Peyer's patch (tissue), 4 donors: ENCODE measurements at regions not wholly inside any gene's neighbourhood (a gene's known extent, or its start where the extent isn't known, plus 50 kb on each side); places are given as distances from the start of the nearest gene placed in this dataset.

Experiments
- POLR2A ChIP-seq, 2 donors: fragments of 450-650 bp; IDR thresholded peaks; one replicate each; pipeline ENCODE4 v1.5.1; 2017; ENCODE audit warnings: antibody characterized with exemption in 2 of 2, mild to moderate bottlenecking in 2 of 2, moderate library complexity in 2 of 2
- TF ChIP-seq, protein P1 (sequence below), 6 experiments: fragments of 450-650 bp in 4 of 6; fragments of 200-600 bp in 2 of 6; sonication (generic) in 1 of 6; IDR thresholded peaks; one replicate each; pipeline ENCODE4 v1.5.1; 2017 to 2019; ENCODE audit warnings: antibody characterized with exemption in 6 of 6, mild to moderate bottlenecking in 3 of 6, moderate library complexity in 1 of 6

DNA sequence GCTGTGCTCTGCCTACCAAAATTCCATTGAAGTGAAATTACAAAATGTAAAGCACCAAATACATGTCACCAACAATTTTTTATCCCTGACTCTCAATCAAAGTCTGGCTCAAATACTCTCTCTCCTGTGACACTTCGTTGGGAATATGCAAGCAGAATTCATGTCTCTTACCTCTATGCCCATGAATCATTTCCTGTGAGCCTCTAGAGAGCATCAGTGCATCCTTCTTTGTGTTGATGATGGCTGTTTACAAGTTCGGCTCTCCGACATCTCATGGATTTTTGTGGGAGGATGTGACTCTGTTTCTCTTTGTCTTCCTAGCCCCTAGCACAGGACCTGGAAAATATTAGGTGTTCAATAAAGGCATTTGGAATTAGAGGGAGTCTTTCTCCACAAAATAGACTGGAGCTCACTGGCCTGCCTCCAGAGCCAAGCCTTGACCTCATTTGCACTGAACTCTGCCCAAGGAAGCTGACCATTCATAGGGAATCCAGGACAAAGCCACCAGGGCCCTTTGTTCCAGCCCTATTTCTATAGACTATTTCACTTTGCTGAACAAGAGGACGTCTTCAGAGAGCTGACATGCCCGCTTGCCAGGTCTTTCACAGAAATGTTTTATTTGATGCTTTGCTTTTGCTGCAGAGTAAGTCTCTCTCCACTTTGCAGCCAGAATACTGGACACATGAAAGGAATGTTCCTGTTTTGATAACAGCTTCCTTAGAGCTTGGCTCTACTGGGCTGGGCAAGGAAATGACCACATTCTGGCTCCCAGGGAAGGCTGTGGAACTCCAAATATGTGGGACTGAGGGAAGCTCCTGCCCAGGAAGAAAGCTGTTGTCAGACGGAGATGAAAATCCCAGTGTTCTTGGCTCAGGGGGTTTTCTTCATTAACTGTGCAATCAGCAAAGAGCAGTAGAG lies 194.5 kb upstream of the CDYL start:
- TF ChIP-seq POLR2A (IDR thresholded peaks at IDR 0.05), result no peak
- TF ChIP-seq, protein P1, sequence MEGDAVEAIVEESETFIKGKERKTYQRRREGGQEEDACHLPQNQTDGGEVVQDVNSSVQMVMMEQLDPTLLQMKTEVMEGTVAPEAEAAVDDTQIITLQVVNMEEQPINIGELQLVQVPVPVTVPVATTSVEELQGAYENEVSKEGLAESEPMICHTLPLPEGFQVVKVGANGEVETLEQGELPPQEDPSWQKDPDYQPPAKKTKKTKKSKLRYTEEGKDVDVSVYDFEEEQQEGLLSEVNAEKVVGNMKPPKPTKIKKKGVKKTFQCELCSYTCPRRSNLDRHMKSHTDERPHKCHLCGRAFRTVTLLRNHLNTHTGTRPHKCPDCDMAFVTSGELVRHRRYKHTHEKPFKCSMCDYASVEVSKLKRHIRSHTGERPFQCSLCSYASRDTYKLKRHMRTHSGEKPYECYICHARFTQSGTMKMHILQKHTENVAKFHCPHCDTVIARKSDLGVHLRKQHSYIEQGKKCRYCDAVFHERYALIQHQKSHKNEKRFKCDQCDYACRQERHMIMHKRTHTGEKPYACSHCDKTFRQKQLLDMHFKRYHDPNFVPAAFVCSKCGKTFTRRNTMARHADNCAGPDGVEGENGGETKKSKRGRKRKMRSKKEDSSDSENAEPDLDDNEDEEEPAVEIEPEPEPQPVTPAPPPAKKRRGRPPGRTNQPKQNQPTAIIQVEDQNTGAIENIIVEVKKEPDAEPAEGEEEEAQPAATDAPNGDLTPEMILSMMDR (IDR thresholded peaks at IDR 0.05), result no peak
